ENCODE measurements at regions not wholly inside any gene's neighbourhood (a gene's known extent, or its start where the extent isn't known, plus 50 kb on each side); places are given as distances from the start of the nearest gene placed in this dataset.

- Mint-ChIP-seq H3K4me3 (no peak overlapping the region), H3K27me3 (ENCODE audit: low read depth) (no peaks in the 10 kb centered on the region), H3K4me1 (no peaks in the 10 kb centered on the region), H3K36me3 (no peaks in the 10 kb centered on the region), H3K9me3 (peaks cover 6% of the 10 kb centered on the region), H3K27ac (no peak overlapping the region)
- DNase-seq (ENCODE audit: low spot score in 2 of 2, unreplicated experiment in 2 of 2), result no peak
- no peak for TF ChIP-seq CTCF (IDR thresholded peaks at IDR 0.05; ENCODE audit: unreplicated experiment)
Observed at GRCh38 chr1:238790882-238791281, 595.5 kb upstream of the CHRM3 start.

GRCh38 chr1:238789916-238790667, 596.3 kb upstream of the CHRM3 start:
- no peaks in the 10 kb centered on the region for H3K27me3 Mint-ChIP-seq (ENCODE audit: low read depth)

GRCh38 chr1:238787471-238787870, 598.9 kb upstream of the CHRM3 start:
- no peak for TF ChIP-seq CTCF (IDR thresholded peaks at IDR 0.05; ENCODE audit: unreplicated experiment)

More at GRCh38 chr1:238789916-238790667, 596.3 kb upstream of the CHRM3 start:
- Mint-ChIP-seq H3K9me3 (peaks cover 6% of the 10 kb centered on the region), H3K36me3 (no peaks in the 10 kb centered on the region), H3K4me3 (no peak overlapping the region), H3K4me1 (no peaks in the 10 kb centered on the region), H3K27ac (no peak overlapping the region)
- DNase-seq (ENCODE audit: low spot score in 2 of 2, unreplicated experiment in 2 of 2), result no peak
- no peak for TF ChIP-seq CTCF (IDR thresholded peaks at IDR 0.05; ENCODE audit: unreplicated experiment)

GRCh38 chr1:238783633-238784032, 602.7 kb upstream of the CHRM3 start:
- Mint-ChIP-seq H3K27me3 (ENCODE audit: low read depth) (no peaks in the 10 kb centered on the region), H3K4me3 (no peak overlapping the region), H3K27ac (no peak overlapping the region), H3K4me1 (no peaks in the 10 kb centered on the region), H3K9me3 (peaks cover 7% of the 10 kb centered on the region), H3K36me3 (no peaks in the 10 kb centered on the region)
- no peak for TF ChIP-seq CTCF (IDR thresholded peaks at IDR 0.05; ENCODE audit: unreplicated experiment)
- DNase-seq (ENCODE audit: low spot score in 2 of 2, unreplicated experiment in 2 of 2), result no peak

More at GRCh38 chr1:238787471-238787870, 598.9 kb upstream of the CHRM3 start:
- Mint-ChIP-seq H3K9me3 (no peaks in the 10 kb centered on the region), H3K4me1 (no peaks in the 10 kb centered on the region), H3K4me3 (no peak overlapping the region), H3K36me3 (no peaks in the 10 kb centered on the region), H3K27ac (no peak overlapping the region), H3K27me3 (ENCODE audit: low read depth) (no peaks in the 10 kb centered on the region)
- no peak for DNase-seq (ENCODE audit: low spot score in 2 of 2, unreplicated experiment in 2 of 2)

GRCh38 chr1:238779716-238780115, 606.7 kb upstream of the CHRM3 start:
- Mint-ChIP-seq H3K27ac (no peak overlapping the region), H3K4me1 (no peaks in the 10 kb centered on the region), H3K9me3 (peaks cover 13% of the 10 kb centered on the region), H3K36me3 (no peaks in the 10 kb centered on the region), H3K27me3 (ENCODE audit: low read depth) (no peaks in the 10 kb centered on the region), H3K4me3 (no peak overlapping the region)
- TF ChIP-seq CTCF (IDR thresholded peaks at IDR 0.05; ENCODE audit: unreplicated experiment), result no peak
- no peak for DNase-seq (ENCODE audit: low spot score in 2 of 2, unreplicated experiment in 2 of 2)

All from mesothelial cell of epicardium (in vitro differentiated cells).